ENCODE measurements at regions not wholly inside any gene's neighbourhood (a gene's known extent, or its start where the extent isn't known, plus 50 kb on each side); places are given as distances from the start of the nearest gene placed in this dataset.

- no peak overlapping the region for H3K27ac ChIP-seq
- DNase-seq: no peak
- H3K36me3 ChIP-seq: no peaks in the 10 kb centered on the region
- H3K27me3 ChIP-seq: no peaks in the 10 kb centered on the region
- no peak overlapping the region for H3K4me3 ChIP-seq
- H3K9me3 ChIP-seq: no peaks in the 10 kb centered on the region
- H3K4me1 ChIP-seq: peaks cover 9 to 18% of the 10 kb centered on the region in 2 donors
- no peak for ATAC-seq
- TF ChIP-seq CTCF (IDR thresholded peaks at IDR 0.05): no peak
- intact Hi-C loops (cut with DNase I): no loop called here
These were observed 50.3 kb upstream of the EPB41L1 start for GRCh38 chr20:36104244-36104643.
